CD4-positive, alpha-beta T cell (primary cell): ENCODE measurements at regions not wholly inside any gene's neighbourhood (a gene's known extent, or its start where the extent isn't known, plus 50 kb on each side); places are given as distances from the start of the nearest gene placed in this dataset.

Source experiments
- ATAC-seq: fragments of 200-7000 bp; cut with Tn5 transposase; one replicate; pipeline ENCODE4 v1.10.0; 2022; ENCODE audit warnings: mild to moderate bottlenecking; ENCODE audit not compliant: poor library complexity
- CTCF ChIA-PET: fragments of 350-600 bp; sonication (Branson Sonifier 250); formaldehyde crosslinking; loops from one replicate; lab custom pipeline; 2021; ENCODE audit warnings: antibody characterized with exemption, inconsistent platforms; lab: Charles Lee
- POLR2A ChIA-PET: fragments of 350-600 bp; sonication (Branson Sonifier 250); formaldehyde crosslinking; loops from one replicate; lab custom pipeline; 2021; ENCODE audit warnings: antibody characterized with exemption, inconsistent platforms; lab: Charles Lee
- DNase-seq, 14 experiments: peaks; one replicate each; pipeline ENCODE4 v3.0.0-alpha.2; 2013 to 2020; ENCODE audit warnings: mixed read lengths in 2 of 14
- H3K27ac ChIP-seq, 2 donors: one replicate each; pipeline versions ENCODE4 v1.5.1 to v1.7.0; 2013; ENCODE audit warnings: low read length in 2 of 2, low read depth in 1 of 2, mild to moderate bottlenecking in 1 of 2
- H3K27me3 ChIP-seq, 2 experiments: 1 replicate in 1 of 2; 2 replicates in 1 of 2; pipeline versions ENCODE4 v1.6.1 to v1.7.0; 2013; ENCODE audit warnings: low read length in 2 of 2, control low read depth in 1 of 2, mild to moderate bottlenecking in 1 of 2, moderate library complexity in 1 of 2; ENCODE audit not compliant: insufficient read depth in 2 of 2, control insufficient read depth in 1 of 2
- H3K36me3 ChIP-seq: one replicate; pipeline ENCODE4 v1.6.1; 2013; ENCODE audit warnings: low read length, control low read depth; ENCODE audit not compliant: insufficient read depth
- H3K4me1 ChIP-seq: one replicate; pipeline ENCODE4 v1.6.1; 2013; ENCODE audit warnings: low read length, control low read depth; ENCODE audit not compliant: insufficient read depth
- H3K4me3 ChIP-seq: one replicate; pipeline ENCODE4 v1.5.1; 2013; ENCODE audit warnings: mild to moderate bottlenecking, low read length, moderate library complexity
- H3K9me3 ChIP-seq, 2 experiments: 1 replicate in 1 of 2; 2 replicates in 1 of 2; pipeline versions ENCODE4 v1.6.1 to v1.7.0; 2013; ENCODE audit warnings: low read length in 2 of 2, mild to moderate bottlenecking in 2 of 2, control low read depth in 1 of 2, moderate library complexity in 1 of 2; ENCODE audit not compliant: control insufficient read depth in 1 of 2, insufficient read depth in 1 of 2
- H3K27ac Mint-ChIP-seq: one replicate; pipeline ENCODE4 v1.8.0; 2020; ENCODE audit warnings: mixed read lengths
- H3K27me3 Mint-ChIP-seq: one replicate; pipeline ENCODE4 v1.8.0; 2021; ENCODE audit warnings: mixed read lengths
- H3K36me3 Mint-ChIP-seq: one replicate; pipeline ENCODE4 v1.8.0; 2021; ENCODE audit warnings: low read depth, mixed read lengths
- H3K4me1 Mint-ChIP-seq: one replicate; pipeline ENCODE4 v1.8.0; 2021; ENCODE audit warnings: low read depth, mixed read lengths
- H3K4me3 Mint-ChIP-seq: one replicate; pipeline ENCODE4 v1.8.0; 2020; ENCODE audit warnings: mild to moderate bottlenecking, mixed read lengths
- H3K9me3 Mint-ChIP-seq: one replicate; pipeline ENCODE4 v1.8.0; 2020; ENCODE audit warnings: mixed read lengths
- CTCF ChIP-seq: fragments of 200-600 bp; IDR thresholded peaks from one replicate; pipeline ENCODE4 v1.8.0; 2022; ENCODE audit warnings: antibody characterized with exemption, mild to moderate bottlenecking
- intact Hi-C, 2 experiments: fragments of 100-400 bp; cut with DNase I in 1 of 2; cut with micrococcal nuclease in 1 of 2; formaldehyde crosslinking; loops; one replicate each; pipeline versions ENCODE4 v1.15.1 to v1.9.0; 2023 to 2025; cut with DNase I, micrococcal nuclease

- H3K27ac ChIP-seq: no peak overlapping the region
- no peaks in the 10 kb centered on the region for H3K9me3 ChIP-seq
- DNase-seq: no peak
- no peaks in the 10 kb centered on the region for H3K4me1 ChIP-seq
- H3K4me3 ChIP-seq: no peak overlapping the region
- no peaks in the 10 kb centered on the region for H3K36me3 Mint-ChIP-seq
- ChIA-PET POLR2A (no interaction called here), CTCF (no interaction called here)
- no peak for TF ChIP-seq CTCF
- H3K4me3 Mint-ChIP-seq: no peak overlapping the region
- H3K27me3 ChIP-seq: no peaks in the 10 kb centered on the region
- H3K4me1 Mint-ChIP-seq: no peaks in the 10 kb centered on the region
- peaks cover 7% of the 10 kb centered on the region for H3K9me3 Mint-ChIP-seq
- no peaks in the 10 kb centered on the region for H3K27me3 Mint-ChIP-seq
- H3K27ac Mint-ChIP-seq: no peak overlapping the region
- H3K36me3 ChIP-seq: no peaks in the 10 kb centered on the region
- no peak for ATAC-seq
- intact Hi-C loops: no loop called here
Measured at GRCh38 chr6:155850408-155850841, 394.8 kb upstream of the NOX3 start.

GRCh38 chr6:155847711-155848110 lies 392.1 kb upstream of the NOX3 start:
- ChIA-PET CTCF (no interaction called here), POLR2A (no interaction called here)
- Histone ChIP-seq H3K4me3 (no peak overlapping the region), H3K9me3 (no peaks in the 10 kb centered on the region), H3K36me3 (no peaks in the 10 kb centered on the region), H3K27ac (no peak overlapping the region), H3K27me3 (no peaks in the 10 kb centered on the region), H3K4me1 (no peaks in the 10 kb centered on the region)
- DNase-seq: no peak
- Mint-ChIP-seq H3K27ac (no peak overlapping the region), H3K27me3 (no peaks in the 10 kb centered on the region), H3K36me3 (no peaks in the 10 kb centered on the region), H3K9me3 (peaks cover 15% of the 10 kb centered on the region), H3K4me3 (no peak overlapping the region), H3K4me1 (no peaks in the 10 kb centered on the region)
- no peak for ATAC-seq
- intact Hi-C loops: no loop called here
- TF ChIP-seq CTCF: no peak

GRCh38 chr6:155837474-155837873 lies 381.8 kb upstream of the NOX3 start:
- ChIA-PET CTCF (no interaction called here), POLR2A (no interaction called here)
- no peak for TF ChIP-seq CTCF
- H3K9me3 Mint-ChIP-seq: no peaks in the 10 kb centered on the region
- Histone ChIP-seq H3K36me3 (no peaks in the 10 kb centered on the region), H3K4me1 (no peaks in the 10 kb centered on the region), H3K9me3 (no peaks in the 10 kb centered on the region), H3K4me3 (no peak overlapping the region), H3K27me3 (no peaks in the 10 kb centered on the region), H3K27ac (no peak overlapping the region)
- H3K4me3 Mint-ChIP-seq: no peak overlapping the region
- H3K27me3 Mint-ChIP-seq: no peaks in the 10 kb centered on the region
- intact Hi-C loops: no loop called here
- ATAC-seq (no peak), DNase-seq (no peak)
- H3K4me1 Mint-ChIP-seq: no peaks in the 10 kb centered on the region
- peaks cover 1% of the 10 kb centered on the region for H3K36me3 Mint-ChIP-seq
- H3K27ac Mint-ChIP-seq: no peak overlapping the region
